Sciatic nerve (tissue), 2 donors: ENCODE measurements at regions not wholly inside any gene's neighbourhood (a gene's known extent, or its start where the extent isn't known, plus 50 kb on each side); places are given as distances from the start of the nearest gene placed in this dataset.
"Not testable (repeated sequence)": the region's sequence is repeated elsewhere in the genome, so short reads cannot be mapped to it uniquely, and the experiment has no call there.

Source experiments
- ATAC-seq: fragments of 200-7000 bp; cut with Tn5 transposase; one replicate; pipeline ENCODE4 v1.9.1; 2020; ENCODE audit warnings: mild to moderate bottlenecking, moderate library complexity
- DNase-seq: peaks from one replicate; pipeline ENCODE4 v3.0.0-alpha.2; 2020; ENCODE audit warnings: low spot score
- intact Hi-C: fragments of 100-400 bp; cut with DNase I; formaldehyde crosslinking; loops from one replicate; pipeline ENCODE4 v1.14.2; 2022
- donor health status: DM: no; HTN: no; CAD: no.
- donor health status: DM: no; HTN: no; CAD: no.

DNA sequence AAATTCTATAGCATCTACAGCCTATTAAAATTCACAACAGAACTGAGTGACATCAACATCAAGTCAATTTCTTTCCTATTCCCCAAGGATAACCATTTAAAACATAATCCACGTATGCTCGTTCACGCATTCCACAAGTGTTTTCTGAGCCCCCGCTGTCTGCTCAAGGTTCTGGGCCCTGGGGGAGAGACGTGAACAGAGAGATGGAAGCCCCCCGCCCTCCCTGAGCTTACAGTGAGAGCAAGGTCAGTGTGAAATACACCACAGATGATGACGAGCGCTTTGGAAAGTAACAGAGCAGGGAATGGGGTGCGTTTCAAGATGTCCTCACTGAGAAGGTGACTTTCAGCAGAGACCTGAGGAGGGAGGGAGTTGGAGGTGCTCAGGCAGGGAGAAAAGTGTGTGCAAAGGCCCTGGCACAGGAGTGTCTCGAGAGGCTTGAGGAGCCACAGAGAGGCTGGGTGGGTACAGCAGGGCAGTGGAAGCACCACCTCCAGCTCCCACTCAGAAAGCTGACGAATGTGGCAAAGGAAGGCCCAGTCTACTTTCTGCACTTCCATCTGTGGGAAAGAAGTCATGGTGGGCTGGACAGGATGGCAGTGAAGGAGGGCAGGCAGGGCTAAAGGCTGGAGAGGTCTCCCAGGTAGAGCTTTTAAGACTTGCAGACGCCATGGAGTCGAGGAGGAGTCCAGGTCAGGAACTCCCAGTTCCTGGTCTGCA, 88.3 kb downstream of the DLL1 start:
- DNase-seq (no peak), ATAC-seq (no peak)
- intact Hi-C loops: no loop called here

DNA sequence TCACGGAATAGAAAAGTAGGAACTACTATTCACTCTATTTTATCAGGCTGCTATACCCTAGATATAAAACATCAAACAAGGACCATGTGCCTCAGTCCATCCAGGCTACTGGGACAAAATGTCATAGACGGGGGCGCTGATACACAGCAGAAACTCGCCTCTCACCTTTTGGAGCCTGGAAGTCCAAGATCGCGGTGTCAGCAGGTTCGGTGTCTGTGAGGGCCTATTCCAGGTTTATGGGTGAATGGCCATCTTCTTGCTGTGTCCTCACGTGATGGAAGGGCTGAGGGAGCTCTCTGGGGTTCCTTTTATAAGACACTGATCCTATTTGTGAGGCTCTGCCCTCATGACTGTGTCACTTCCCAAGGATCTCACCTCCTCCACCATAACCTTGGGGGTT, 89.5 kb downstream of the DLL1 start:
- intact Hi-C loops: no loop called here
- no peak for DNase-seq
- no peak for ATAC-seq

DNA sequence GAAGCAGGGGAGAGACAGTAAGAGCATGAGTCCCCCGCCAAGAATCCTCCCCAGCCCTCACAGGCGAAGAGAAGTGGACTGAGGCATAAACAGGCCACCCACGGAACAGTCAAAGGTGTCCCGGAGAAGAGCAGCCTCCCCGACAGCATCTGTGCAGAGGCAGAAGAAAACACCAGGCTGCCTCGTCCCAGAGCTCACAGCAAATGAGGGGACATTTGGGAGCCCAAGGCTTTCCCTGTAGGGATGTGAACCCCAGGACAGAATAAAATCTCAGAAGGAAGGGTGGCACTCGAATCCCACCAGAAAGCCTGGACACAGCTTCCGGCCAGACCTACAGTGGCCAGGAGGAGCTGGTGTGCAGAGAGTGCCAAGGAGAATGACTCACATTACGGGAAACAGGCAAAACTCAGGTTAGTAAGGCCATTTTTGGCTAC, 90.4 kb downstream of the DLL1 start:
- intact Hi-C loops: no loop called here
- no peak for ATAC-seq
- no peak for DNase-seq

DNA sequence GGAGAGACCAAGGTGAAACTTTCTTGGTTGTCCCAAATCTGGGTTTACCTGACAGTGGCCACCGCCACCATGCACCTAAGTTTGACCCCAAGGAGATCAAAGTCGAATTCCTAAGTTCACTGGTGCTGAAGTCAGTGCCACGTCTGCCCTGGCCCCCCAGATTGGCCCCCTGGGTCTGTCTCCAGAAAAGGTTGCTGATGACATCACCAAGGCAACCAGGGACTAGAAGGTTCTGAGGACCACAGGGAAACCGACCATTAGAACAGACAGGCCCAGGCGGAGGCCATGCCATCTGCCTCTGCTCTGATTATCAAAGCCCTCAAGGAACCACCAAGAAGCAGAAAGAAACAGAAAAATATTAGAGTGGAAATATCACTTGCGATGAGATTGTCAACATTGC, 91.2 kb downstream of the DLL1 start:
- intact Hi-C loops: no loop called here
- ATAC-seq (no peak), DNase-seq (no peak)

DNA sequence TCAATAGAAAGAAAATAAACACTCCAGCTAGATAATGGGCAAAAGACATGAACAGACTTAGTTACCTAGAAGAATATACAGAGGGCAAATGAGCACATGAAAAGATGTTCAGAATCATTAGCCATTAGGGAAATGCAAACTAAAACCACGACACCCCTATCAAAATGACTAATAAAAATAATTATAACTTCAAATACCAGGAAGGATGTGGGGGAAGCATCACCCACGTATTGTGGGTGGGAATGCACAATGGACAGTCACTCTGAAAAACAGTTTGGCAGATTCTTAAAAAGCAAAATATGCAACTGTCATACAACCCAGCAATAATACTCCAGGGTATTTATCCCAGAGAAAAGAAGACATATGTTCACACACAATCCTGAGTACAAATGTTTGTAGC, 92.6 kb downstream of the DLL1 start:
- DNase-seq (no peak), ATAC-seq (no peak)
- intact Hi-C loops: no loop called here

DNA sequence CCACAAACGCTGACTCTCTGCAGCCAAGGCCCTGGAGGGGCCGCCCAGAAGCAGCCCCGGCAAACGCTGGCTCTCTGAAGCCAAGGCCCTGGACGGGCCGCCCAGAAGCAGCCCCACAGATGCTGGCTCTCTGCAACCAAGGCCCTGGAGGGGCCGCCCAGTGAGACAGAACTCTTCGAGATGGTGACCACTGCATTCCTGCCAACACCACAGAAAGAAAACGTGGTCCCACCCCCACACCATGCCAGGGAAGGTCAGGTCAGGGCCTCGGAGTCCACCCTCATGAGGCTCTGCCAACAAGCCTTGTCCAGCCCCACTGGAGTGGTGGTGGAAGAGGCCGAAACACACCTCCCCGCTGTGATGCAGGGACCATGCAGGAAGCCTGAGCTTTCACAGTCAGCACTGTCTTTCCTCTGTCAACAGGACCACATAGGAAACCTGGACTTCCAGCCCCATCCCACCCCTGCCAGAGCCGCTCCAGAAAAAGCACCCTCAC, 97.5 kb downstream of the DLL1 start:
- no peak for DNase-seq
- ATAC-seq: no peak
- intact Hi-C loops: no loop called here

DNA sequence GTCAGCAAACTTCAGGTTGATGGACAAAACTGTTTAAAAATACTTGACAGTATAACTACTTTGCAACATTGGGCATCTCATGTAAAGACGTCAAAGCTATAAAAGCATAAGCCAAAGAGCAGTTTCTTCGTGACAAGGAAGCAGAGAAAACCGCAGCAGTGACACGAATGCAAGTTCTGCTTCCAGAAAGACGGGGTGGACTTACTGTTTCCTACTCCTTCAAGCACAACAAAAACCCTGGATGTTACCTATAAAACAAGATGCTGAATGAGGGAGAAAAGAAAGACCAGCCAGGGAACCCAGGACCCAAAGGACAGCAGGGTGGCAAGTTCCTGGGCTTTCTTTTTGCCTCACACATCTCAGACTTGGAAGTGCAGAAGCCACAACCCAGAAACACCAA, 98.0 kb downstream of the DLL1 start:
- intact Hi-C loops: no loop called here
- DNase-seq (no peak), ATAC-seq (no peak)

DNA sequence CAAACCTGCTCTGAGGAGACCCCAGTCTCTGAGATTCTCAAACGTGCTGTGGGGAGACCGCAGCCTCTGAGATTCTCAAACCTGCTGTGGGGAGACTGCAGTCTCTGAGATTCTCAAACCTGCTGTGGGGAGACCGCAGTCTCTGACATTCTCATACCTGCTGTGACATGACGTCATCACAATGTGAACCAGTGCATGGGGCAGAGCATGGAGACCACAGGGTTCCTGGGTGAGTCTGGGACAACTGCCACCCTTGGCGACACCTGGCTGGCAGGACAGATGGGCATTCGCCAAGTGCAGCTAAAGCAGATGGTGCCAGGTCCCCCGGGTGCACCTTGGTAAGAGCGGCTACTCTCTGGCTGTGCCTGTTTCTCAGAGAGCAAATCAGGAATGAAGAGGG, 98.8 kb downstream of the DLL1 start:
- intact Hi-C loops, ATAC-seq, DNase-seq: not testable (repeated sequence)

DNA sequence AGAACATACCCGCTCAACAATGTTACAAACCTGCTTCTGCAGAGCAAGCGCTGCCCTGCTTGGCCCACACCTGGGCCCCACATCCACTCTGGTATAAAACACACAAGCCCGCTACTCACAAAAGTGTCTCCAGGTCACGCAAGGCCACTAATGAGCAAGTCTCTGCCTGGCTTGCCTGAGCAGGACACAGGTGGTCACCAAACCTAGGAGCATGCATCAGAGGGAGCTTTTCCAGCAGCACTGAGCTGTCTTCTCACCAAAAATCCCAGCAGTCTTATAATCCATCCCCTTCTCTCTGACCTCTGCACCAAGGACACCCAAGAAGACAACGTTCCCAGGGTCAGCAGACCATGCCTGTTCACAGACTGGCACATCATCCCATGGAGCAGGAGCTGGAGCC, 100.8 kb downstream of the DLL1 start:
- ATAC-seq (no peak), DNase-seq (no peak)
- intact Hi-C loops: no loop called here

DNA sequence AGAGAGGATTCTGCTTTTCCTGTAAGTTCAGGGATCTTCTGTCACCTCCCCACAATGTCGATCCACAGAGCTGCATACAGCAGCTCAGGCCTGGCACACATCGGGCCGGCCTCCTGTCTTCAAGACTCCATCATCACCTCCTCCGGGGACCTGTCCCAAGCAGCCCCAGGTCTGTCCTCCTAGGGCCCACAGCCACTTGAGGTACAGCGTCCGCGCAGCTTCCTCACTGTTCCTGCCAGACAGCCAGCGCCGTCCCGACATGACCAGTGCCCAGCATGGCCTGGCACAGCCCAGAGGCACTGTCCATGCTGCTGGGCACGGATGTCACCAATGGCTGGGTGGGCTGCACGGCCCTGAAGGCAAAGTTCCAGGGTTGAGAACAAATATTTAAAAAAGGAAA, 101.6 kb downstream of the DLL1 start:
- no peak for ATAC-seq
- intact Hi-C loops: no loop called here
- DNase-seq: no peak

DNA sequence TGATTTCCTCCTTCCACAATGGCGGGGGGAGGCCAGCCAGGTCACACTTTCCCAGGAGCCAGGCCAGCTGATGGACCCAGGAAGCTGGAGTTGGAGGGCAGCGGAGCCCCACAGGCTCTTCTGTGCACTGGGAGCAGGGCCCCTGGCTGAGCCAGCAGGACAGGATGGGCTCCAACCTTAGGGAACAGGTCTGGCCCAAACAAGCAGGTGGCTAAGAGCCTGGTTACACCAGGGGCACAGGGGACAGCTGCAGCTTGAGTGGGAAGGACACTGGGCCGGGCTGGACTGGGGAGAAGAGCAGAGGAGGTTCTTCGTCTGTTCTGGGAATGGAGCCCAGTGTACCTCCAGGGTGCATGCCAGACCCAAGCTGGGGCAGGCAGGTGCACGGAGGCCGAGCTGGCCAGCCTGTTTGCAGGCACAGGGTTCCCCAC, 102.3 kb downstream of the DLL1 start:
- no peak for DNase-seq
- ATAC-seq: no peak
- intact Hi-C loops: no loop called here

DNA sequence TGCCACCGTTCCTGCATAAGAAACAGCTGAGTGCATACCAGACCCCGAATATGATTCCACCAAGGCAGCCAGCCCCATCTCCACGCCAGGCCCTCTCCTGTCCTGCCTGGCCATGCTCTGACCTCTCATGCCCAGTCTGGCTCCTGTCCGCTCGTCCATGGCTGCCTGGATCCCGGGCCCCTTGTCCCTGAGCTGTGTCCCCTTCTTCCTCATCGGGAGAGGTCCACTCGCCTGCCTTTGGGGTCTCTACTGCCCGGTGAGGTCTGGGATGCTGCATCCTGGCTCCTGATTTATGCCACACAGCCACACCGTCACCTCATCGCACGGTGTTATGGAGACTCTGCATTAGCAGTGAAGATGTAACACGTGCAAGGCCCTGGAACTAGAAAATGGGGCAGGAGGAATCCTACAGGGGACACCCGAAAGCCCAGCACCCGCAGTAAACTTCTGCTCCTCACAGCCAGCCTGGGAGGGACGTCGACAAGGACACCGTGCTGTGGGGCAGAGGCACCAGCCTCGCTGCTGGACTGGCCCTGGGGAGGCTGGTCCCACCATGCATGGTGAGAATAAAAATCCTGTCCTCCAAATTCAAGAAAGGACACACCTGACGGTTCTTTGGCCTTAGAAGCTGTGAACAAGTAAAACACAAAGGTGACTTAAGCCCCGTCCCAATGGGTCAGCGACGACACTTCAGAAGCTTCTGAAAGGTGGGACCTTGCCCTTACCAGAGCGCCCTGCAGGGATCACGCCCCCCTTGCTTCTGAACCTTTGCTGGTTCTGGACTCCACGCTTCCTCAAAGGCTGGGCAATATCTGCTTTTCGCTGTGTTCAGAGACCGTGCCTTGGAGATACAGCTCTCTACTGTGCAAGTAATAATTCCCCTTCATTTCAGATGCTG, 103.0 kb downstream of the DLL1 start:
- intact Hi-C loops: no loop called here
- DNase-seq (no peak), ATAC-seq (no peak)

DNA sequence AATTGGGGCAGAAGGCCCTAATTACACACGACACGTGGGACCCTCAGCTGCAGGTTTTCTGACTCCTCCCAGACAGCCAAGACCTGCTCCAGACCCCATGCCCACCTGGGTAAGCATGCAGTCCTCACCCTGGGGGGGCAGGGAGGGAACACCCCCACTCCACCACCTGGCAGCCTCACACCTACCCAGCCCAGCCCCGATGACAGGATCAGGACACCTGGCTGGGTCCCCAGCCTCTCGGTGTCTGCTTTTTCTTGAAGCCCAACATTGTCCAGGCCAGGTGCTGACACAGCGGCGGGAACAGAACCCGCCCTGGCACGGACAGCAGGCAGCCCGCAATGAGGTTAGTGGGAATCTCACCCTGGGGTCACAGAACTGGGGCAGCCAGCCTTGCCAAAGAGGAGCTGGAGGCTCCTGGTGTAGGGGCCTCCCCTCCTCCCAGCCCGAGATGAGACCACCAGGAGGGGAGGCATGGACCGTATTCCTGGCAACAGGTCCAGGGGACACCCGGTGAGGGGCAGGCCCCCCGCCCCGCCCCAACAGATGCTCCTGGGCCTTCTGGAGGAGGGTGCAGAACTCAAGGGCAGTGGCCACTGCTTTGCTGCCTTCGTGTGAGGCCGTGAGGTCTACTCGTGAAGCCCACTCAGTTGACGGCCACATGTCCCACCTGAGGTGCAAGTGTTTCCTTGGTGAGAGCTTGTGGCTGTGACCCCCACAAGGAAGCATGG, 103.8 kb downstream of the DLL1 start:
- no peak for DNase-seq
- intact Hi-C loops: no loop called here
- ATAC-seq: peak; percentile 36

DNA sequence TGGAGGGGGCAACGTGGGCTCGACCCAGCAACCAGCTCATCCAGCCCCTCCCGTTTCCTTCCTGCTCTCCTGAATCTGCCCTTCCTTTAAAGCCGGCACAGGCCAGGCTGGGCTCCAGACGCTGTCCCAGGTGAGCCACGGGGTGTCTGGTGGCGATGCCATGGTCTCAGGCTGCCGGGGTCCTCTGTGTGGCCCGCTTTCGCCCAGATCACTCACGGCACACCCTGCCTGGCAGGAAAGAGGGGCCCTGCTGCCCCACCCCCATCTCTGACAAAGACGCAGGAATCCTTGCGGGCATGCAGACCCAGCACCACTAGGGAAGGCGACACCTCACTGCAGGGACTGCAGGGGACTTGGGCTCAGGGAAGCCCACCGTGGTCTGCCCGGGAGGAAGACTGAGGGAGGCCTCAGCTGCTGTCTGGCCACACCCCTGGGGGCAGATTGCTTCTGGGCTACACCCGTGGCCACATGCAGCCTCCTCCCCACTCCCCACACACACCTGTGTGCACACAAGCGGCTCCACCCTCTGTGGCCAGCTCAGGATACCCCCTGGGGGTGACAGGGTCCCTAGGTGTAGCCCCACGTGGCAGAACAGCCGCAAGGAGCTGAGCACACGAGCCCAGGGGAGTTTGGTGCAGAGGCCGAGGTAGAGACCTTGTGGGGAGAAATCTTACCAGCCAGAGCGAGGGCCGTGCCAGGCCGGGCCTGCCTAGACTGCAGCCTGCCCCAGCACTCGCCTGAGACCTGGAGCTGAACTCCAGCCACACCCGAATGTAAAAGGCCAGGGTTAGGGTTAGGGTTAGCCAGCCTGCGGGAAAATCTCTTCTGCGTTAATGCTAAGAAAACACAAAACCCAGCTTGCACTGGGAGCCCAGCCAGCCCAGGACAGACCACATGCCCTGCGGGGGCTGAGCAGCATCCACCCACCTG, 104.6 kb downstream of the DLL1 start:
- ATAC-seq (peak; percentile 32), DNase-seq (no peak)
- intact Hi-C loops: no loop called here

DNA sequence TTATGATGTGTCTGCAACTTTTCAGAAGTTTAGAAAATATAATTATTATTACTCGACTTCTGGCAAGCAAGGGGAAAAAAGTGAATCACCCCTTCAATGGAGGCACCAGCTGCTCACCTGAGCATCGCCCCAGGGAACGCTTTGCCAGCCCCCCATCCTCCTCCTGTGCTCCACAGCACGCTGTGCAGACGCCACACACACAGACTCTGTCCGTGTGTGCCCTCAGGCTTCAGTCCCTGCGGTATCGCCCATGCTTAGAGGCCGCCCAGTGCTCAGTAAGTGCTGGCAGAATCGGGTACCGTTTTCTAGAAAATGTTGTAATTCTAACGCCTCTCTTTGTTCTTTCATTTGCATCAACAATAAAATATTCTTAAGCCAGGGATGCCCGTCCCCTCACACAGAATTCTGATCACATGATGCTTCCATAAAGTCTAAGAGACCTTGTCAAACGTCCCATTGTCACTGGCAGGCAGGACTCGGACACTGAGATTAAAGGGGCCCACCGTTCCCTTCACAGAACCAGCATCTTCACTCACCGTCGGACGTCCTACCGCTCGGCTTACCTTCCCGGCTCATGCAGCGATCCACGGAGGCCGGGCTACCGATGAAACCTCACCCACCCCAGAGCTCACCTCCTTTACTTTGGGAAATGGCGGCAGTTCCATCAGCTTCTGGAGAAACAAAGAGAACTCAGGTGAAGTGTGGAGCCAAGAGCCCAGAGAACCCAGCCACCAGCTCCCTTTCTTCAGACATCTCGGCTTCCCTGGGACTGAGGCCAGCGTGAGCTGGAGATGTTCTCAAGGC, 105.5 kb downstream of the DLL1 start:
- intact Hi-C loops: no loop called here
- DNase-seq (no peak), ATAC-seq (no peak)

DNA sequence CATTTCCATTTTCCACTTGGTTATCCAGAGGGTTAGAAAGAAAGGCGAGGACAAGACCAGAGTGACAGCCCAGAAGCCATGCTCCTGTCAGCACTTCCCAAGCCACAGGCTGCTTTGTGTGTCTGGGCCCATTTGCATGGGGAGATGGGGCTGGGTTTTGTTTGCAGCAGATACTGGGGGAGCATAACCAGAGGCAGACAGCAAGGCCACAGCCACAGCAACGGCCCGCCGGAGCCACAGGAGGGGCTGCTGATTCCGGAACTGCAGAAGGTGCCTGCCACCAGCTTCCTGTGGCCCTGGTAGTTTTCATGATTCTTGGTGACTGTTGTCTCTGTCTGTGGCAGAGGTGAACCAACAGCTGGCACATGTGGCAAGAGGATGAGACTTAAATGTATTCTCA, 106.6 kb downstream of the DLL1 start:
- DNase-seq (no peak), ATAC-seq (no peak)
- intact Hi-C loops: no loop called here

DNA sequence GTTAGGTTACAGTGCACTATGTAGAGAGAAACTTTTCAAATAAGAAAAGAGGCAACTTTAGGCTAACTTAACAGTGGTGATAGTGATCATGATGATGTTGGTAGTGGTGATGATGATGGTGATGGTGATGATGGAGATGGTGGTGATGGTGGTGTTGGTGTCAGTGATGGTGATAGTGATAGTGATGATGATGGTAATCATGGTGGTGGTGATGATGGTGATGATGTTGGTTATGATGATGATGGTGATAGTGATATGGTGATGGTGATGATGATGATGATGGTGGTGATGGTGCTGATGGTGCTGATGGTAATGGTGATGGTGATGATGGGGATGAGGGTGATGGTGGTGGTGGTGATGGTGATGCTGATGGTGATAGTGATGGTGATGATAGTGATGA, 107.4 kb downstream of the DLL1 start:
- intact Hi-C loops: no loop called here
- ATAC-seq: no peak
- no peak for DNase-seq

DNA sequence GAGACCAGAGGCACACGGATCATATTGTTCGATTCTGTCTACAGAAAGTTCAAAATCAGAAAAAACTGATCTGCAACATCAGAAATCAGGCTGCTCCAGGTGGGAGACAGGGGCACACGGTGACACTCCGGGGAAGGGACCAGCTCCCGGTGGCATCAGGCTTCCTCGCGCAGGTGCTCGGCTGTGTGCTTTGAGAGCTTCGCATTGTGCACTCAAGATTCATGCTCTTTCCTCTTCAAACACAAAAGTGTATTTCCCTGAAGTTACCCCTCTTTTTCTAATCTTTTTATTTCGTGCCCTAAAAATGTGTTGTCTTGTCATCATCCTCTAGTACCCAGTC, 108.1 kb downstream of the DLL1 start:
- DNase-seq (no peak), ATAC-seq (no peak)
- intact Hi-C loops: no loop called here
